HepG2 (cell line): ENCODE measurements at regions not wholly inside any gene's neighbourhood (a gene's known extent, or its start where the extent isn't known, plus 50 kb on each side); places are given as distances from the start of the nearest gene placed in this dataset.

ENCODE experiments used
- GZF1 ChIP-seq: sonication (generic); formaldehyde crosslinking; IDR thresholded peaks from 2 replicates; pipeline ENCODE4 v1.5.1; 2020; ENCODE audit warnings: mild to moderate bottlenecking, missing genetic modification reagents
- HDAC1 ChIP-seq: sonication (generic); formaldehyde crosslinking; IDR thresholded peaks from 2 replicates; pipeline ENCODE4 v1.5.1; 2020; ENCODE audit warnings: mild to moderate bottlenecking, missing genetic modification reagents
- LCORL ChIP-seq, 2 experiments: fragments of 450-650 bp in 1 of 2; sonication (generic) in 1 of 2; formaldehyde crosslinking in 1 of 2; IDR thresholded peaks; 2 replicates each; pipeline versions ENCODE4 v1.5.0 to v1.6.1; 2017 to 2020; ENCODE audit warnings: antibody characterized with exemption in 1 of 2, missing genetic modification reagents in 1 of 2
- REST ChIP-seq, 2 experiments: IDR thresholded peaks; 2 replicates each; pipeline ENCODE4 v1.6.1; 2011 to 2012; ENCODE audit warnings: low read length in 2 of 2, borderline replicate concordance in 1 of 2, low read depth in 1 of 2, mild to moderate bottlenecking in 1 of 2, moderate library complexity in 1 of 2
- TBP ChIP-seq: sonication (generic); formaldehyde crosslinking; IDR thresholded peaks from 2 replicates; pipeline ENCODE4 v1.5.0; 2020; ENCODE audit warnings: missing genetic modification reagents
- TRAFD1 ChIP-seq: sonication (generic); formaldehyde crosslinking; IDR thresholded peaks from 2 replicates; pipeline ENCODE4 v1.5.1; 2020; ENCODE audit warnings: missing genetic modification reagents, mild to moderate bottlenecking, borderline replicate concordance
- ZBTB34 ChIP-seq: sonication (generic); formaldehyde crosslinking; IDR thresholded peaks from 2 replicates; pipeline ENCODE4 v1.8.0; 2022; ENCODE audit warnings: mild to moderate bottlenecking, missing genetic modification reagents
- ZBTB40 ChIP-seq, 2 experiments: fragments of 450-650 bp in 1 of 2; sonication (generic) in 1 of 2; formaldehyde crosslinking in 1 of 2; IDR thresholded peaks; 2 replicates each; pipeline versions ENCODE4 v1.6.1 to v1.8.0; 2016 to 2022; ENCODE audit warnings: antibody characterized with exemption in 1 of 2, mild to moderate bottlenecking in 1 of 2, missing genetic modification reagents in 1 of 2
- ZBTB43 ChIP-seq: sonication (generic); formaldehyde crosslinking; conservative IDR thresholded peaks from 2 replicates; pipeline ENCODE4 v1.4.0; 2020; ENCODE audit warnings: missing genetic modification reagents
- ZNF549 ChIP-seq: sonication (generic); formaldehyde crosslinking; IDR thresholded peaks from 2 replicates; pipeline ENCODE4 v1.5.0; 2020; ENCODE audit warnings: missing genetic modification reagents

GRCh38 chr16:8346294-8346693 lies 244.0 kb downstream of the TMEM114 start (continued):
- TF ChIP-seq ZBTB40 (IDR thresholded peaks at IDR 0.05) (no peak), ZBTB40 (CRISPR knock-in tag; IDR thresholded peaks at IDR 0.05) (no peak), TRAFD1 (no peak), REST (IDR thresholded peaks at IDR 0.05; ENCODE audit: borderline replicate concordance in 1 of 2, low read depth in 1 of 2, low read length in 2 of 2) (peak; percentile 77 to 96), HDAC1 (no peak), ZBTB43 (0 out of 2 replicates have a peak, but pooled peaks have one; percentile 45), ZBTB34 (CRISPR knock-in tag) (no peak), TBP (no peak), ZNF549 (no peak), GZF1 (CRISPR knock-in tag) (no peak), LCORL (IDR thresholded peaks at IDR 0.05) (no peak), LCORL (CRISPR knock-in tag; IDR thresholded peaks at IDR 0.05) (no peak)
